PFSK-1 (cell line): ENCODE measurements at regions not wholly inside any gene's neighbourhood (a gene's known extent, or its start where the extent isn't known, plus 50 kb on each side); places are given as distances from the start of the nearest gene placed in this dataset.

ENCODE experiments used
- FOXP2 ChIP-seq: optimal IDR thresholded peaks from 2 replicates; pipeline ENCODE3; 2011; ENCODE audit warnings: borderline replicate concordance, control low read depth, inconsistent platforms; ENCODE audit not compliant: insufficient read depth; ENCODE audit errors: extremely low read length, extremely low read depth
- POLR2AphosphoS5 ChIP-seq: IDR thresholded peaks from 2 replicates; pipeline ENCODE4 v1.6.1; 2012; ENCODE audit warnings: low read depth, mild to moderate bottlenecking, control low read depth, low read length, moderate library complexity
- REST ChIP-seq, 2 experiments: IDR thresholded peaks; 2 replicates each; pipeline versions ENCODE4 v1.6.1 to v1.8.0; 2011 to 2012; ENCODE audit warnings: low read depth in 2 of 2, low read length in 2 of 2, control low read depth in 1 of 2, inconsistent platforms in 1 of 2, mild to moderate bottlenecking in 1 of 2, moderate library complexity in 1 of 2; ENCODE audit not compliant: insufficient read depth in 1 of 2
- SIN3A ChIP-seq: IDR thresholded peaks from 2 replicates; pipeline ENCODE4 v1.6.1; 2012; ENCODE audit warnings: mild to moderate bottlenecking, low read length, moderate library complexity, borderline replicate concordance; ENCODE audit not compliant: insufficient read depth
- TAF1 ChIP-seq: IDR thresholded peaks from 2 replicates; pipeline ENCODE4 v1.6.1; 2012; ENCODE audit warnings: low read length, control low read depth, borderline replicate concordance; ENCODE audit not compliant: insufficient read depth

GRCh38 chr2:129239141-129239540 is 740.3 kb upstream of the RAB6C start:
- no peak for TF ChIP-seq REST (IDR thresholded peaks at IDR 0.05; ENCODE audit: insufficient read depth in 1 of 2, low read depth in 2 of 2, low read length in 2 of 2)
- TF ChIP-seq POLR2AphosphoS5: no peak
- TF ChIP-seq SIN3A: no peak
- TF ChIP-seq TAF1: no peak
- no peak for TF ChIP-seq FOXP2

- TF ChIP-seq SIN3A (no peak), TAF1 (no peak), FOXP2 (no peak), POLR2AphosphoS5 (no peak), REST (IDR thresholded peaks at IDR 0.05; ENCODE audit: insufficient read depth in 1 of 2, low read depth in 2 of 2, low read length in 2 of 2) (no peak)
These were observed 739.4 kb upstream of the RAB6C start for GRCh38 chr2:129240061-129240460.

- TF ChIP-seq POLR2AphosphoS5 (no peak), TAF1 (no peak), SIN3A (no peak), REST (IDR thresholded peaks at IDR 0.05; ENCODE audit: insufficient read depth in 1 of 2, low read depth in 2 of 2, low read length in 2 of 2) (no peak), FOXP2 (no peak)
These were observed 737.2 kb upstream of the RAB6C start for GRCh38 chr2:129242269-129242668.

- TF ChIP-seq POLR2AphosphoS5 (no peak), SIN3A (no peak), REST (IDR thresholded peaks at IDR 0.05; ENCODE audit: insufficient read depth in 1 of 2, low read depth in 2 of 2, low read length in 2 of 2) (no peak), FOXP2 (no peak), TAF1 (no peak)
These were observed 731.7 kb upstream of the RAB6C start for GRCh38 chr2:129247751-129248150.

- TF ChIP-seq TAF1: no peak
- no peak for TF ChIP-seq POLR2AphosphoS5
- TF ChIP-seq SIN3A: no peak
- no peak for TF ChIP-seq REST (IDR thresholded peaks at IDR 0.05; ENCODE audit: insufficient read depth in 1 of 2, low read depth in 2 of 2, low read length in 2 of 2)
- TF ChIP-seq FOXP2: no peak
These were observed 731.3 kb upstream of the RAB6C start for GRCh38 chr2:129248198-129248597.
